Breast epithelium (tissue), 4 donors: ENCODE measurements at regions not wholly inside any gene's neighbourhood (a gene's known extent, or its start where the extent isn't known, plus 50 kb on each side); places are given as distances from the start of the nearest gene placed in this dataset.

Experiments
- DNase-seq, 2 donors: peaks; one replicate each; pipeline ENCODE4 v3.0.0-alpha.2; 2019; ENCODE audit warnings: low spot score in 2 of 2
- H3K27ac ChIP-seq, 2 donors: fragments of 200-600 bp; sonication (generic) in 1 of 2; one replicate each; pipeline ENCODE4 v1.5.1; 2016 to 2019; ENCODE audit warnings: mild to moderate bottlenecking in 1 of 2
- H3K27me3 ChIP-seq, 2 donors: fragments of 200-600 bp; sonication (generic) in 1 of 2; one replicate each; pipeline versions ENCODE4 v1.5.1 to v1.6.0; 2017 to 2019; ENCODE audit warnings: control low read depth in 1 of 2, mild to moderate bottlenecking in 1 of 2
- H3K36me3 ChIP-seq: fragments of 200-600 bp; one replicate; pipeline ENCODE4 v1.5.1; 2019
- H3K4me1 ChIP-seq, 2 donors: fragments of 200-600 bp; sonication (generic); one replicate each; pipeline ENCODE4 v1.5.1; 2016 to 2019; ENCODE audit warnings: control low read depth in 1 of 2
- H3K4me3 ChIP-seq, 3 donors: fragments of 200-600 bp; sonication (generic); 1 replicate in 2 of 3; 2 replicates in 1 of 3; pipeline ENCODE4 v1.5.1; 2016 to 2019; ENCODE audit warnings: mild to moderate bottlenecking in 3 of 3, moderate library complexity in 2 of 3
- H3K9me3 ChIP-seq, 2 donors: fragments of 200-600 bp; sonication (generic) in 1 of 2; one replicate each; pipeline ENCODE4 v1.5.1; 2016 to 2019; ENCODE audit warnings: control low read depth in 1 of 2
- CTCF ChIP-seq, 3 donors: fragments of 450-650 bp; IDR thresholded peaks; one replicate each; pipeline ENCODE4 v1.5.1; 2016 to 2017; ENCODE audit warnings: antibody characterized with exemption in 3 of 3, mild to moderate bottlenecking in 3 of 3, moderate library complexity in 3 of 3
- POLR2A ChIP-seq: fragments of 450-650 bp; IDR thresholded peaks from one replicate; pipeline ENCODE4 v1.6.1; 2016; ENCODE audit warnings: antibody characterized with exemption, mild to moderate bottlenecking, moderate library complexity
- POLR2AphosphoS5 ChIP-seq, 3 donors: sonication (generic); formaldehyde crosslinking; IDR thresholded peaks; one replicate each; pipeline ENCODE4 v1.6.1; 2017; ENCODE audit warnings: antibody characterized with exemption in 3 of 3
- intact Hi-C: fragments of 100-400 bp; cut with DNase I; formaldehyde crosslinking; loops from one replicate; pipeline ENCODE4 v1.15.1; 2023; ENCODE audit warnings: low total_unique reads

DNA sequence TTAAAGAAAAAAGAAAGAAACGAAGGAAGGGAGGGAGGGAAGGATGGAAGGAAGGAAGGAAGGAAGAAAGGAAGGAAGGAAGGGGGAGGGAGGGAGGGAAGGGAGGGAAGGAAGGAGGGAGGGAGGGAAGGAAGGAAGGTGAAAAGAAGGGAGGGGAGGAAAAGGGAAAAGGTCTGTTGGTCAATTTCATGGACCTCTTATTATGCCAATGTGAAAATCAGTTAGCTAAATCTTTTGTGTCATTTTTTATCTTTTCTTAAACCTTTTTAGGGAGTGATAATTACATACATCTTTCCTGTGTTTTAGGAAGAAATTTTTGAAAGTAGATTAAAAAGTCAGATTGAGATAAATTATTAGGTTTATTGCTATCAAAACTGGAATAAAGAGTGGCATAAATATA lies 670.2 kb upstream of the CITED2 start:
- Histone ChIP-seq H3K4me1 (no peaks in the 10 kb centered on the region), H3K27me3 (no peaks in the 10 kb centered on the region), H3K9me3 (no peaks in the 10 kb centered on the region), H3K36me3 (no peaks in the 10 kb centered on the region), H3K27ac (no peak overlapping the region), H3K4me3 (no peak overlapping the region)
- intact Hi-C loops = no loop called here
- TF ChIP-seq POLR2AphosphoS5 (IDR thresholded peaks at IDR 0.05) = no peak
- TF ChIP-seq POLR2A = no peak
- TF ChIP-seq CTCF (IDR thresholded peaks at IDR 0.05) = no peak
- DNase-seq = no peak

DNA sequence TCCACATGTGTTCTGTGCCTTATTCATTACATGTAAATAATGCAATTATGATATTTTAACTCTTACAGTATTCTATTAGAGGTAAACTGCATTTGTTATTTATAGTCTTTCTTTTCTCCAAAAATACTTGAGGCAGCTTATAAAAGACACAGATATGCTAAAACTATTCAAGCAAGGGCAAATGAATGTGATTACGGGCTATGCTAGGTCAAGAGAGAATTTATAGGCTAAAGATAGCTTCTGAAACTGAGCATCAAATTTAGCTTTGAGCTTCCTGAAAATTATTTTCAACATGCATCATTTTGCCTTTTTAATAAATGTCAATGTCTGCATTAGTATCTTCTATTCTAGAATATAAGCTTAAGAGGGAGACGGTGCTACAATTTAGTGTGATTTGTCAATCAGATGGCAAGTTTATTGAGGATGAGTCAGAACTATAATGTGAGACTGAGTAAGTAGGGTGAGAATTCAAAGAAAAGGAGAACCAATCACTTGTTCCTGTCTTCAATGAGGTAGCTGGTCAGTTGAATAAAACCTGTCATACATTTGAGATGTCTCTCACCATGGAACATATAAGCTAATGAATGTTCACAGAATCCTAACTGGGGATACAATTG lies 669.4 kb upstream of the CITED2 start:
- H3K27ac ChIP-seq = no peak overlapping the region
- intact Hi-C loops = no loop called here

DNA sequence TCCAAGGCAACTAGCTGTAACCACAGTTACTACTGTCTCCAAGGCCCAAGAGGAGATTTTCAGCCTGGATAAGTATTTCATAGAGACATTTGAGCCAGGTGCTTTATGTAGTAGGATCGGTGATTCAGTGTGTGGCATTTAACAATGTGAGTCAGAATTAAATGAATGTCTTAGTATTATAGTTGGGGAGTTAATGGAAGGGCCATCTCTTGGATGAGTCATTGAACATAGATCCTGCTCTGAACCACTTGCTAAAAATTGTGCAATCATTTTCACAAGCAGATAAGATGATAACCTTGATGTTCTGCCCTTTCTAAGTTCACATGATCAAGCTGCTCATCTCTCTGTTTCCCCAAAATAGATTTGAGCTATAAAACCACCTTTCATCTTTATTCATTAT lies 668.9 kb upstream of the CITED2 start:
- H3K4me1 ChIP-seq = no peaks in the 10 kb centered on the region
- no peak for DNase-seq
- H3K9me3 ChIP-seq = no peaks in the 10 kb centered on the region
- no peak for TF ChIP-seq POLR2AphosphoS5 (IDR thresholded peaks at IDR 0.05)
- TF ChIP-seq POLR2A = no peak
- no peak for TF ChIP-seq CTCF (IDR thresholded peaks at IDR 0.05)
- no peak overlapping the region for H3K4me3 ChIP-seq
- intact Hi-C loops = no loop called here
- H3K27me3 ChIP-seq = no peaks in the 10 kb centered on the region
- H3K36me3 ChIP-seq = no peaks in the 10 kb centered on the region
- no peak overlapping the region for H3K27ac ChIP-seq

More for the DNA sequence above, 669.4 kb upstream of the CITED2 start:
- Histone ChIP-seq H3K4me3 (no peak overlapping the region), H3K9me3 (no peaks in the 10 kb centered on the region), H3K27me3 (no peaks in the 10 kb centered on the region), H3K4me1 (no peaks in the 10 kb centered on the region), H3K36me3 (no peaks in the 10 kb centered on the region)
- DNase-seq = no peak
- TF ChIP-seq POLR2AphosphoS5 (IDR thresholded peaks at IDR 0.05) = no peak
- TF ChIP-seq CTCF (IDR thresholded peaks at IDR 0.05) = no peak
- no peak for TF ChIP-seq POLR2A

- Histone ChIP-seq H3K4me1 (no peaks in the 10 kb centered on the region), H3K27me3 (no peaks in the 10 kb centered on the region), H3K27ac (no peak overlapping the region), H3K4me3 (no peak overlapping the region), H3K9me3 (no peaks in the 10 kb centered on the region), H3K36me3 (no peaks in the 10 kb centered on the region)
- DNase-seq = no peak
- TF ChIP-seq POLR2A = no peak
- no peak for TF ChIP-seq CTCF (IDR thresholded peaks at IDR 0.05)
- no peak for TF ChIP-seq POLR2AphosphoS5 (IDR thresholded peaks at IDR 0.05)
- intact Hi-C loops = no loop called here
Measured at GRCh38 chr6:140041571-140042332, 667.3 kb upstream of the CITED2 start.

DNA sequence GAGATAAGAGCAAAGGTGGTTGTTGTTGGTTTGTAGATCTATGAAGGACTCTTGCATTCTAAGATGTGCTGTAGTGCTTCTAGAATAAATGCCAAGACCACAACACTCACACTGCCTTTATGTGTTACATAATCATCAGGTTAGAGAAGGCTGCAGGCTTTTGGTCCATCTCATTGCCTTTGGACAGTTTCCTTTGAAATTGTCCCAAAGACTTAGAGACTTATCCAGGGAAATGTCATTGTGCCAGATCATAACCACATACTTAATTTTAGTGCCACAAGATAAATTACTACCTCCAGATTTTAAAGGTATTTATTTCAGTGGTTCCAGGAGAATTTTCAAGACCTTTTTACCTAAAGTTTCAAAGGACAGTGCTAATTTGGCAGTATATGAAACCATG lies 666.6 kb upstream of the CITED2 start:
- Histone ChIP-seq H3K36me3 (no peaks in the 10 kb centered on the region), H3K9me3 (peaks cover 4 to 6% of the 10 kb centered on the region in 2 donors), H3K27me3 (no peaks in the 10 kb centered on the region), H3K4me1 (no peaks in the 10 kb centered on the region), H3K27ac (no peak overlapping the region), H3K4me3 (no peak overlapping the region)
- intact Hi-C loops = no loop called here
- TF ChIP-seq POLR2AphosphoS5 (IDR thresholded peaks at IDR 0.05) (no peak), POLR2A (no peak), CTCF (IDR thresholded peaks at IDR 0.05) (no peak)
- no peak for DNase-seq
